ENCODE measurements at regions not wholly inside any gene's neighbourhood (a gene's known extent, or its start where the extent isn't known, plus 50 kb on each side); places are given as distances from the start of the nearest gene placed in this dataset.

DNA sequence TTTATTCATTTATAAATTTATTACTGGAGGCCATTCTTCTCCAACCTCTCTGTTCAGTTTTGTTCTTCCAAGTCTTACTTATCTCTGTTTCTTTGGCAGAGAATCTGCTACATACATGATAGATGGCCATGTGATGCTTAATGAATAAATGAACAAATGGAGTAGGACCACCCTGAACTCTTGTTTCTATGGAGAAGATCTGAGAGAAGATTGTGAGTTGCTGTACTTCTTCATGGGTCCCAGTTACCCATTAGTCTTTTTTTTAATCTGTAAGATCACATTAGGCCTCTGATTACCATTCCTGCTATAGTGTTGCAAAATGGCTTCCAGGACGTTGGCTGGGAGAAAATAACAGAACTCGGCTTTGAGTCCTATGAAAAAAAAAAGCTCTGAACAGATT is 191.9 kb upstream of the SYNPR start:
- no peak for ATAC-seq (replicated peaks)

DNA sequence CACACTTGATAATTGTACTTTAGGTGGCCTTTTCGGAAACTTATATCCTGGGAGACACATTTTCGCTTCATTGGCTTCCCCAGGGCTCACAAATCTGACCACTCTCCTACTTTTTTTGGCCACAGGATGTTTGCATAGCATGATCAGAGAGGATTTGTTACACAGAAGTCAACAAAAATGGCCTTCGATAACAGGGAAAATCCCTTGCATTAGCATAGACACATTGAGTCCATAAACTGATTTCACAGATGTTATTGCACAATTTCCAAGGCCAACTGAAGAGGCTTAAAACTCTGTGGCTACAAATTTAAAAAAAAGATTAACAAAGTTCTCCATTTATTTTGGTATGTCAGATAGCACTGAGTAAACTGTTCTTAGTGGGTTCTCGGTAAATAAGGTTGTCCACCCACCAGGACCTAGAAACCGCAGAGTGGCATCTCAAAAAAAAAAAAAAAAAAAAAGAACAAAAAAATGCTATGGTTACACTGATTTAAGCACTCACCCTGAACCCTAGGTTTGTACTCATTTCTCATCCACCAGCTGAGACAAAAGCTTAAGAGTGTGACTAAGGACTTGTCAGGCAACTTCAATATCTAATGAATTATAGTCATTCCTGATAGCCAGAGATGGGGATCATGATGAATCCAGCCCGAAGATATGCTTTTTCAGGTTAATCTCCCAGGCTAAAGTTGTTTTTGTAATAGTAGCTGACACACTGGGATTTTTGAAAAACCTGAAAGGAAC is 188.9 kb upstream of the SYNPR start:
- Mint-ChIP-seq H3K4me1 (no peaks in the 10 kb centered on the region), H3K36me3 (no peaks in the 10 kb centered on the region), H3K27me3 (no peaks in the 10 kb centered on the region), H3K4me3 (no peak overlapping the region), H3K27ac (no peak overlapping the region), H3K9me3 (peaks cover 3% of the 10 kb centered on the region in 2 donors)
- no peak for ATAC-seq (replicated peaks)
- no peak for DNase-seq

More for the DNA sequence above, 191.9 kb upstream of the SYNPR start:
- Mint-ChIP-seq H3K27me3 (no peaks in the 10 kb centered on the region), H3K4me3 (no peak overlapping the region), H3K36me3 (no peaks in the 10 kb centered on the region), H3K9me3 (peaks cover 7 to 11% of the 10 kb centered on the region in 2 donors), H3K27ac (no peak overlapping the region), H3K4me1 (no peaks in the 10 kb centered on the region)
- DNase-seq, result no peak

DNA sequence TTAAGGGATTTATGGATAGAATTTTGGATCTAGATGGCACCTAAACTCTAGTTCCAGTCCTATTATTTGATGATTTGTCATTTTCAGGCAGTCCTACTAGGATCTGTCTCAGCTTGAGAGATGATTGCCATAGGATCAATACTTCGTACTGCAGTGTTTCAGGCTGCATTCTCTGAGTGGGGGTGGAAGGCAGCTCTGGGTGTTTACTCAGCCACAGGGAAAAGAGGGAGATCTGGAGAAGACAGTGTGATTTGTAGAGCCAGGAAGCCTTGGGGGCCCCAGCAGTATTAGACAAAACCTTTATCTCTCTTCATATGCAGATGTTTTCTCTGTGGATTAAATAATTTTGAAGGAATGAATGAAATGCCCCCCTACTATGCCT is 188.4 kb upstream of the SYNPR start:
- H3K36me3 Mint-ChIP-seq, result no peaks in the 10 kb centered on the region
- DNase-seq (no peak), ATAC-seq (replicated peaks) (no peak)
- no peak overlapping the region for H3K27ac Mint-ChIP-seq
- no peaks in the 10 kb centered on the region for H3K4me1 Mint-ChIP-seq
- no peak overlapping the region for H3K4me3 Mint-ChIP-seq
- H3K9me3 Mint-ChIP-seq, result peaks cover 3% of the 10 kb centered on the region in 2 donors
- H3K27me3 Mint-ChIP-seq, result no peaks in the 10 kb centered on the region

DNA sequence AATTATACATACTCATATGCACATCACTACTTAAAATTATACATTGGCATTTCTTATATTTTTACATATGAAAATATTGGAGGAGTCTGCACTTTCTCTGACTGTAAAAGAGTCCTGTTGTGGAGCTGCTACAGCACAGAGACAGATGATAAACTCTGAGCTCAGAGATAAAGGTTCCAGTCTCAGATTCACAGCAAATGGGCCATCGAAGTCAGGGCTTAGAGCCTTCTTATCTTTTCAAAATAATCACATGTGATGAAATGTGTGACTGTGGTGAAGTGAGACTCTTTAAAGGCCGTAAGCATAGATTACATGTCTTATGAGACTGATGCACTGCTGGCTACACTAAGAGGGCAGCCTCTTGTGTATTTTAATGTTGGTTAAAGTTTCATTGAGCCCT is 187.5 kb upstream of the SYNPR start:
- H3K4me1 Mint-ChIP-seq, result no peaks in the 10 kb centered on the region
- no peaks in the 10 kb centered on the region for H3K36me3 Mint-ChIP-seq
- H3K27ac Mint-ChIP-seq, result no peak overlapping the region
- peaks cover 3% of the 10 kb centered on the region in 2 donors for H3K9me3 Mint-ChIP-seq
- H3K4me3 Mint-ChIP-seq, result no peak overlapping the region
- no peaks in the 10 kb centered on the region for H3K27me3 Mint-ChIP-seq
- ATAC-seq (replicated peaks) (no peak), DNase-seq (no peak)

DNA sequence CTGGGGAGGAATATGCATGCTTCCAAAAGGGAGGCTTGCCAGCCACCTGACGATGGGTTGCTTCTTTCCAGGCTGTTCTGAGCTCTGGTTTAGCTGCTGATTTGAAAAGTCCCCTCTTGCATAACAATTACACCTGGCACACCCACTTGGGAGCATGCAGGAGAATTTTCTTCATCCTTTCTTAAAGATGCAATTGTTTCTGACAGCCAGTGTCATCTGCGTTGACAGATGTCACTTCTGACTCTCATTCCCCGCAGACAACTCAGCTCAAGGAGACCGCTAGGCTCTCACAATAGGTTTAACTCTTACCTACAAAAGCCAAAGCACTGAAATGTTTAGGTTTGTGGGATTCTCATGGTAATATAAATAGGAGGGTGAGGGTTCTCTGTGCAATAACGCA is 185.6 kb upstream of the SYNPR start:
- H3K27ac Mint-ChIP-seq, result no peak overlapping the region
- H3K9me3 Mint-ChIP-seq, result peaks cover 5 to 6% of the 10 kb centered on the region in 2 donors
- no peaks in the 10 kb centered on the region for H3K36me3 Mint-ChIP-seq
- no peaks in the 10 kb centered on the region for H3K4me1 Mint-ChIP-seq
- no peak overlapping the region for H3K4me3 Mint-ChIP-seq
- H3K27me3 Mint-ChIP-seq, result no peaks in the 10 kb centered on the region
- ATAC-seq (replicated peaks) (no peak), DNase-seq (no peak)

DNA sequence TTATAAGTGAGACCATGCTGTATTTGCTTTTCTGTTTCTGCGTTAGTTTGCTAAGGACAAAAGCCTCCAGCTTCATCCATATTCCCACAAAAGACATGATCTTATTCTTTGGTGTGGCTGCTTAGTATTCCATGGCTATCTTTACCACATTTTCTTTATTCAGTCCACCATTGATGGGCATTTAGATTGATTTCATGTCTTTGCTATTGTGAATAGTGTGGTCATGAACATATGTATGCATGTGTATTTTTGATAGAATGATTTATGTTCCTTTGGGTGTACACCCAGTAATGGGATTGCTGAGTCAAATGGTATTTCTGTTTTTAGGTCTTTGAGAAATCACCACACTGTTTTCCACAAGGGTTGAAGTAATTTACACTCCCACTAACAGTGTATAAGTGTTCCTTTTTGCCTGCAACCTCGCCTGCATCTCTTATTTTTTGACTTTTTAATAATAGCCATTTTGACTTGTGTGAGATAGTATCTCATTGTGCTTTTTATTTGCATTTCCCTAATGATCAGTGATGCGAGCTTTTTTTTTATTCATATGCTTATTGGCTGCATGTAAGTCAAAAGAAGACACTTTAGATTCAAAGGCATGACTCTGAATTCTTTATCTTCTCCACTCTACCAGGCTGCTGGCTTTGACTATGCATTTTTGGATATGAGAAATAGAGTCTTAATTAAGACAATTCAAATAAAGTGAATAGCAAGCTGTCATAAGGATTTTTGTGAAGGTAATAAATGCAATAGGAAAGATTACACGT is 183.3 kb upstream of the SYNPR start:
- H3K4me3 Mint-ChIP-seq, result no peak overlapping the region
- H3K4me1 Mint-ChIP-seq, result no peaks in the 10 kb centered on the region
- no peak overlapping the region for H3K27ac Mint-ChIP-seq
- DNase-seq (no peak), ATAC-seq (replicated peaks) (no peak)
- peaks cover 2 to 6% of the 10 kb centered on the region in 2 donors for H3K9me3 Mint-ChIP-seq
- no peaks in the 10 kb centered on the region for H3K36me3 Mint-ChIP-seq
- H3K27me3 Mint-ChIP-seq, result no peaks in the 10 kb centered on the region

DNA sequence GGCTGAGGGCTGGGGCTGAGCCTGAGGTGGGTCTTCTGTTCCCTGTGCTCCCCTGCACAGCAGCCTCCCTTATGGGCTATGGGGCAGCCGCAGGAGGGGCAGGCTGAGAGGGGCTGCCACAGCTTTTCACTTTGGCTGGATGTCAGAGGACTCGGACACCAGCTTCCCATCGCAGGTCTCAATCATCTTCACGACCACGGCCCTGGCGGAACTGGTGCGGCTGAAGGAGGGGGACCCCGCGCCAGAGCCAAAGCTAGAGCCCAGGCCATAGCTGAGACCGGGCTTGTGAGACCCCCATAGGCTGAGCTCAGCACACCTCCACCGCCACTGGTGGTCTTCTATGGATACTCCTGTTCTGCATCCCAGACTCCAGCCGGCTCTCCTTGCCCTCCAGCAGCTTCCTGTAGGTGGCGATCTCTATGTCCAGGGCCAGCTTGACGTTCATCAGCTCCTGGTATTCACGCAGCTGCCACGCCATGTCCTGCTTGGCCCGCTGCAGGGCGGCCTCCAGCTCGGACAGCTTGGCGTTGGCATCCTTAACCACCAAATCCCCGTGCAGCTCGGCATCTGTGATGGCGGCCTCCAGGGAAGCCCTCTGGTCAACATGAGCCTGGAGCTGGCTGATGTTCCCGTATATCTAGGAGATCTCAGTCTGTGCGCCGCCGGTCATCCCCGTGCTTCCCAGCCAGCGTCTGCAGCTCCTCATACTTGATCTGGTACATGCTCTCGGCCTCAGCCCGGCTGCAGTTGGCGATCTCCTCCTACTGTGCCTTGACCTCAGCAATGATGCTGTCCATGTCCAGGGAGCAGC is 181.7 kb upstream of the SYNPR start:
- no peak for ATAC-seq (replicated peaks)
- Mint-ChIP-seq H3K36me3 (no peaks in the 10 kb centered on the region), H3K4me3 (no peak overlapping the region), H3K27ac (no peak overlapping the region), H3K9me3 (peaks cover 2 to 6% of the 10 kb centered on the region in 2 donors), H3K4me1 (no peaks in the 10 kb centered on the region), H3K27me3 (no peaks in the 10 kb centered on the region)
- no peak for DNase-seq

DNA sequence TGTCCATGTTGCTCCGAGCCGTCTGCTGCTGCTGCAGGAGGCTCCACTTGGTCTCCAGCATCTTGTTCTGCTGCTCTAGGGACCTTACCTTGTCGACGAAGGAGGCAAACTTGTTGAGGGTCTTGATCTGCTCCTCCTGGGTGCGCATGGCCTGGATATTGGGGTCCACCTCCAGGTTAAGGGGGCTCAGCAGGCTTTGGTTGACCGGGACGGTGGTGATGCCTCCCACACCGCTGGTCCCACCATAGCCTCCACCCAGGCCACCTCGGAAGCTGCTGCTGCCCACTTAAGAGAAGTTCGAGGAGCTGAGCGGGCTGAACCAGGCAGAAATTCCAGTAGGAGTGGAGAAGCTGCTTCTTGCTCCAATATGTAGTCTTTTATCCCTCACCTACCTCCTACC is 180.7 kb upstream of the SYNPR start:
- Mint-ChIP-seq H3K4me3 (no peak overlapping the region), H3K4me1 (no peaks in the 10 kb centered on the region), H3K36me3 (no peaks in the 10 kb centered on the region), H3K27ac (no peak overlapping the region), H3K9me3 (peaks cover 2 to 6% of the 10 kb centered on the region in 2 donors), H3K27me3 (no peaks in the 10 kb centered on the region)
- ATAC-seq (replicated peaks) (no peak), DNase-seq (no peak)

DNA sequence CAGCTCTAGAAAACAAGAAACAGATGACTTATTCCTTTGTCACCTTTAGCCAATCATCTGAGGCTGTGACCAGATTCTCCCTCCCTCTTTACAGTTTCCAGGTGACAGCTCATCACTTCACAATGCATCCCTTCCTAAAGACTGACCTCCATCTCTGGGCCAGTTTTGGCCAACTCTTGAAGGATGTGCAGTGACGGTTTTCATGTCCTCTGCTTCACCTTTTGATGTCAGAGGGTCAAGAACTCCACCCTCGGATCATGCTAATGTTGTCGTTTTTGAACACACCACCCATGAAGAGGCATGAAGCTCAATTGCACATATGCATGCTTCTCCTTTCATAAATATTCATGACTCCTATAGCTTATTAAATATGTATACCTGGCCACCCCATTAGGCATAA is 161.2 kb upstream of the SYNPR start:
- H3K4me3 Mint-ChIP-seq, result no peak overlapping the region
- no peak overlapping the region for H3K27ac Mint-ChIP-seq
- no peaks in the 10 kb centered on the region for H3K4me1 Mint-ChIP-seq
- no peak for ATAC-seq (replicated peaks)
- no peak for DNase-seq
- no peaks in the 10 kb centered on the region for H3K27me3 Mint-ChIP-seq
- no peaks in the 10 kb centered on the region for H3K36me3 Mint-ChIP-seq
- peaks cover 4% of the 10 kb centered on the region in 2 donors for H3K9me3 Mint-ChIP-seq

DNA sequence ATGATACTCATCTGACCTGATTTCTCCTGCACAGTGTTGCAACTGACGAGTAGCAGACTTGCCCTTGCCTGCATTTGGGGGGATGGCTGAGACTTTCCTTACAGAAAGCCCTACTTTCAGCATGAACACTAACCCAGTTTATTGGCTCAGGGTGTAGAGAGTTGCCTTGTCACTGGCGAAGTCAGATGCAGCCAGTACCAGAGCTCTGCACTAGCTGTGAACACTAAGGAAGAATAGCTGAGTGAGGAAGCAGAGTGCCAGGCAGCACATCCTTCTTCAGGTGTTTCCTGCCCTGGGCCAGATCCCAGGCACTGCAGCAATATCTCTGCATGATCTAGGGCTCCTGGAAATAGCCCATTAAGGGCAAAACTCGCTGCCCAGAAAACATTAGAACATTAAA is 154.0 kb upstream of the SYNPR start:
- Mint-ChIP-seq H3K36me3 (no peaks in the 10 kb centered on the region), H3K9me3 (peaks cover 0 to 2% of the 10 kb centered on the region in 2 donors), H3K4me3 (no peak overlapping the region), H3K27me3 (no peaks in the 10 kb centered on the region), H3K27ac (no peak overlapping the region), H3K4me1 (no peaks in the 10 kb centered on the region)
- no peak for DNase-seq
- no peak for ATAC-seq (replicated peaks)

DNA sequence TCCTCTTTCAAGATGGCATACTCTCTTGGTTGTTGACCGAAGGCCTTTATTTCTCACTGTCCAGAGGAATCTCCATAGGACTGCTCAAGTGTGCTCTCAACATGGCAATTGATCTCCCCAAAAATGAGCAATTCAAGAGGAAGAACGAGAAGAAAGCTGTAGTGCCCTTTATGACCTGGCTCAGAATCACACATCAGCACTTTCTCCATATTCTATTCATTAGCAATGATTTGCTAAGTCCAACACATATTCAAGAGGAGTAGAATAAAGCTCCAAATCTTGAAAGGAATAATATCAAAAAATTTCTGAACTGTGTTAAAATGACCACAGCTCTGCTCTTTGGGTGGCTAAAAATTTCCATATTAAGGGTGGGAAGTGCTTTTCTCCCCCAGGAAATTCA is 151.6 kb upstream of the SYNPR start:
- H3K27ac Mint-ChIP-seq, result no peak overlapping the region
- H3K27me3 Mint-ChIP-seq, result no peaks in the 10 kb centered on the region
- H3K9me3 Mint-ChIP-seq, result peaks cover 0 to 4% of the 10 kb centered on the region in 2 donors
- H3K4me3 Mint-ChIP-seq, result no peak overlapping the region
- H3K36me3 Mint-ChIP-seq, result no peaks in the 10 kb centered on the region
- DNase-seq (no peak), ATAC-seq (replicated peaks) (no peak)
- H3K4me1 Mint-ChIP-seq, result no peaks in the 10 kb centered on the region

DNA sequence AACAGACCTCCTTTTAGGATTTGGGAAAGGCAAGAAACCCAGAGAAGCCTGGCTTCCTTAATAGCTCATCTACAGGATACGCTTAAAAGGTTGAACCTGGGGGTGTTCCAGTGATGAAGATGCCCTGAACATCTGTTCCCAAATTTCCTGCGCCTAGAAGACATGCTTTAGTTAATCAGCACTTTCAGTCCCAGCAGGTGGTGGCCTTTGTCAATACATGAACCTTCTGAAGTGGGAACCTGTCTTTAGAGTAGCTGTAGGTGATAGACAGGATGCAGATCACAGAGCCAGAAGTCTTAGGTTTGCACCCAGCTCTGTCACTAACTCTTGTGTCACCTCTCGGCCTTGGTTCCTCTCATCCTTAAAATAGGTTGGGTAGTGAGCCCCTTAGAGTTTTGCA is 149.7 kb upstream of the SYNPR start:
- H3K9me3 Mint-ChIP-seq, result peaks cover 0 to 4% of the 10 kb centered on the region in 2 donors
- DNase-seq (no peak), ATAC-seq (replicated peaks) (no peak)
- H3K27ac Mint-ChIP-seq, result no peak overlapping the region
- no peaks in the 10 kb centered on the region for H3K27me3 Mint-ChIP-seq
- no peaks in the 10 kb centered on the region for H3K4me1 Mint-ChIP-seq
- no peaks in the 10 kb centered on the region for H3K36me3 Mint-ChIP-seq
- no peak overlapping the region for H3K4me3 Mint-ChIP-seq

DNA sequence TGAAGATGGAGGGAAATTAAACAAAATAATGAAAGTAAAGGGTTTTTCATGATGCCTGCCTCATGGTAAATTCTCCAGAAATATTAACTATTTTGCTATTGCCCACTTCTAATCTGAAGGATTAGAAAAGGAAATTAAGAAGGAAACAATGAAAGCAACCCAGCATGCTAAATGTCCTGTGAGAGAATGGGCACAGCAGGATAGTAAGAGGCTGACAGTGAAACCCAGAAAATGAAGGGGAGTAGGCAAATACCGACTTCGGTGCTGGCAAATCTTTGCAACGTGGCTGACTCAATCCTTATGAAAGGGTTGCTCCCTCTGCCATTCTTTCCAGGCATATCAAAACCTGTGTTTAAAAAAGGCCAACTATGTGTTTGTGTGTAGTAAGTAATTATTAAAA is 147.5 kb upstream of the SYNPR start:
- no peak for ATAC-seq (replicated peaks)

DNA sequence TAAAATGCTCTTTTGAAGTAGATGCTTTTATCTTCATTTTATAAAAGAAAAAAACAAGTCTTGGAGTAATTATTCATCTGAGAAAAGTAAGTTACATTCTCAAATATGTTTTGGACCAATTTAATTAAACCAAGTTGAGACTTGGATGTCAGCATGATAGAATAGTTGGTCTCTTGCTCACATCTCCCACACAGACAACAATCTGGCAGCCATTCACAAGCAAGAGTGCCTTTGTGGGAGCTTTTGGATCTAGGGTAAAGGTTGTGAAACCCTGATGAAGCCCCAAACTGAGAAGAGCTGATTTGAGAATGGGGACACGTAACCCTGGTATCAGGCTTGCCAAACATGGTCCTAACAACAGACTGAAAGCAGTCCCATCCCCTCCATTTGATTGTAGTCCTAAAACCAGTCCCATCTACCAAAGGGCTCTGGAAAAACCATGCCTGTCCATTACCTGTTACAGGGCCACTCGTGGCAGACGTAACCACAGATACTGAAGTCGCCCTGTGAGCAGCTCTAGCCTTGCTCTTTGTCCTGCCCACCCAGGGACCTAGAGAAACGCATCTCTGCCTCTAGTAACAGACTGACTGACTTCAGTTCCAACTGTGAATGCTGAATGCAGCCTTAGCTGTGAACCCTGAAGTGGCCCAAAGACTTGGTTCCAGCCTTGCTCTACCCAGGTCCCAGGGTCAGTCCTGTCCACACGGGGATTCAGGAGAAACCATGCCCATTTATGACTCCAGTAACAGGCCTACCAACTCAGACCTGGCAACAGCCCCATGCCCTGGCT is 145.5 kb upstream of the SYNPR start:
- no peaks in the 10 kb centered on the region for H3K27me3 Mint-ChIP-seq
- ATAC-seq (replicated peaks) (no peak), DNase-seq (no peak)
- peaks cover 0 to 3% of the 10 kb centered on the region in 2 donors for H3K36me3 Mint-ChIP-seq
- no peak overlapping the region for H3K27ac Mint-ChIP-seq
- no peaks in the 10 kb centered on the region for H3K4me1 Mint-ChIP-seq
- peaks cover 3 to 5% of the 10 kb centered on the region in 2 donors for H3K9me3 Mint-ChIP-seq
- no peak overlapping the region for H3K4me3 Mint-ChIP-seq

More for the DNA sequence above, 147.5 kb upstream of the SYNPR start:
- H3K4me3 Mint-ChIP-seq, result no peak overlapping the region
- no peaks in the 10 kb centered on the region for H3K36me3 Mint-ChIP-seq
- DNase-seq, result no peak
- peaks cover 0 to 4% of the 10 kb centered on the region in 2 donors for H3K9me3 Mint-ChIP-seq
- no peaks in the 10 kb centered on the region for H3K4me1 Mint-ChIP-seq
- H3K27ac Mint-ChIP-seq, result no peak overlapping the region
- H3K27me3 Mint-ChIP-seq, result no peaks in the 10 kb centered on the region

All from stimulated activated naive B cell treated with anti-CD40 and anti-IgM and Interleukin-4, amounts not matched to agents 10 μg/mL and 1 μg/mL and 100 μg/mL, for 72 hours (primary cell).